NAMALWA (cell line): ENCODE measurements at regions not wholly inside any gene's neighbourhood (a gene's known extent, or its start where the extent isn't known, plus 50 kb on each side); places are given as distances from the start of the nearest gene placed in this dataset.
A peak's percentile ranks its signal among the peaks of the same experiment; 100 is the strongest.

ENCODE experiments used
- DNase-seq: peaks from one replicate; pipeline ENCODE4 v3.0.0-alpha.2; 2015; ENCODE audit warnings: low spot score

- DNase-seq: no peak
Measured at GRCh38 chr17:34141590-34141989, 113.5 kb upstream of the CCL2 start.

DNA sequence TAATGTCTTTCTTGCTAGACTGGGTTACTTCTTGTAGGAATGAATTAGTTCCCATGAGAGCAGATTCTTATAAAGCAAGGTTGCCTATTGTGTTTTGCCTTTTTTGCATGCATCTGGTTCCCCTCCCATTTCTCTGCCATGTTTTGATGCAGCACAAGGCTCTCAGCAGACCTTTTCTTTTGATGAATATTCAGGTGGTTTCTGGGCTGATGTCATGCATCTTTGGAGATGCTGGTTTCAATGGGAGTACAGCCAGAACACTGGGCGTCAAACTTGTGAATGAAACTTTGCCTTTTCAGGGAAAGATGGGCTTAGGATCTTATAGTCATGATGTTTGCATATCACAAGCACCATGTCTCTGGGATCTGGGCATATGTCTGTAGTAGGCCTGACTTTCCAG lies 111.7 kb upstream of the CCL2 start:
- DNase-seq: no peak

DNA sequence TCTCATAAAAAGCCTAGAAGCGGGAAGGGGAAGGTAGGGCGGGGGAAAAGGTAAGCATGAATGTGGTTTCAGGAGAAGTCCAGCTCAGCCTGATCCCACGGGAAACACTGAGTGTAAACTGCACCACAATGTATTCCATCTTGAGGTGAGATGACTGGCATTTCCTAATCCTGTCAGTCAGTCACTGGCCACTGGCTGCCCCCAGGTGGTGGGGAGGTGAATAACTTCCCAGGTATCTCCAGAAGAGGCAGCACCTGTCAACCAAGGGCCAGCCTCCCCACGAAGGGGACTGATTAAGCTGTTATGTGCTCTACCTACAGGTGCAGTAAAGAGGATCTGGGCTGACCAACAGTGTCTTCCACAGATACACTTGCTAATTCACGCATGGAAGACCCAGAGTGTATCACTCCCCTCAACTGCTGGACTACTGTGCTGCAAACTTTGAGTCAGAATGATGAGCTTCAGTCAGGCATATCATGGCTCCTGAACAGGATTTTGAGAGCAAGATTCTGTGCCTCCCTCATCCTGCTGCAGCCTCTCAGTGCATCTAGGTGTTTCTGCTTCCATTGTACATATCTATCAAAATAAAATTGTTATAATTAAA lies 108.5 kb upstream of the CCL2 start:
- DNase-seq: peak; percentile 55

- no peak for DNase-seq
Measured at GRCh38 chr17:34151102-34151501, 104.0 kb upstream of the CCL2 start.

GRCh38 chr17:34153991-34154390 lies 101.1 kb upstream of the CCL2 start:
- no peak for DNase-seq

DNA sequence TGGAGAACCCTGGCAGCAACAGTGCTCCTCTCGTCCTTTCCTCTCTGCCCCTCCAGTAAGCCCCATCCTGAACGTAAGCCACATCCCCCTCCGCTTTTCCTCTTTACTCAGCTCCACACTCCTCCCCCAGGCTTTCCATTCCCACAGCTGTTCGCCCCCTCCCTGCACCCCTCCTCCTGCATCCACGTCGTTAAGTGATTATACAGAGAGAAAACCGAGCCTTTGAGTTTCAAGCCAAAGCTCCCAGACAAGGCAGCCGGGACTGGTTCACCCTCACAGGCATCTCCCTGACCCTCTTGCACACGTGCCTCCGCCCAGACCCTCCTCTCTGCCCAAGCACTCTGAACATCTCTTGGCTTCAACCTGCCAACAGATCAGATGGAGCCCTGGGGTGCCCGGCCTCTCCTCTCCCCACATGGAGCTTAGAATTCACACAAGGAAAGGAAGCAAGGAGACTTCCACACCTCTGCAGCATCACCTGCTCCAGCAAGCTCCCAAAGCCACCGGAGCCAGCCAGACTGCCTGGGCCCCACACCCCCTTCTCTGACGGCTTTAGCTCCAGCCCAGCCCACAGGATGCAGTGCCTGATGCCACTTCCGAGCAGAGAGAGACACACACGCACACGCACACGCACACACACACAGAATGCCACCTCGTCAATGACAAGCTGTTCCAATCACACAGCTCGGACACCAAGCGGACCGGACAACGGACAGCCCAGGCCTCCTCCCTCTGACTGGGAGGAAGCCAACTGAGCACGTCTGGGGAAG lies 99.9 kb upstream of the CCL2 start:
- DNase-seq: no peak

DNA sequence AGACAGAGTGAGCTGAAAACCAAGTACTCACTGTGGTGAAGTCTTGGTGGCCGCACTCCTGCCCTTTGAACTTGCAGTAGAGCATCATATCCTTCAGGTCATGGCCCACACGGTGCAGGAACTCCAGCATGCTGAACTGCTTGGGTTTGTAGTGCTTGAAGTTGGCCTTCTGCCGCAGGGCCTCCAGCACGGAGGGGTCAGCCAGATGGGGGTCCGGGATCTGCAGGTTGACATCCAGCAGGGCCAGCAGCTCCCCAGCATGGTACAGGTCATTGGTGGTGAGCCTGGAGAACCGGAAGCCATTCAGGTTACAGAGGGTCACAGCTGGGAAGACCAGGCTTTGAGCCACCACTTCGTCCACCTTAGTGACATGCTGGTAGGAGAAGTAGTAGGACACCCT lies 99.1 kb upstream of the CCL2 start:
- no peak for DNase-seq

DNA sequence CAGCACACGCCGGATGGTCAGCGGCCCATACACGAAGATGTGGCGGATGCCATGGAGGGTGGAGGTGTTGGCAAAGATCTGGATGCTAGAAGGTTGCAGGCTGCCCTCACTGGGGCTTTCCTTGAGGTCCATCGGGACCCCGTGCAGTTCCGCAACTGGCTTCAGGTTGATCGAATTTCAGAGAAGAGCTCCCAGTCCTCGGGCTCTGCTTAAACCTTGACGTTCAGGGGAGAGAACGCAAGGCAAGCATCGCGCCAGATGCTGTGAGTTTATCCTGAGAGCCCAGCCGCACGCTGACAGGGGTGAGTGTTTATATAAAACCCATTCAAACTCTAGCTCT lies 98.7 kb upstream of the CCL2 start:
- no peak for DNase-seq

GRCh38 chr17:34156741-34157589 lies 98.1 kb upstream of the CCL2 start:
- no peak for DNase-seq

GRCh38 chr17:34161690-34162089 lies 93.4 kb upstream of the CCL2 start:
- DNase-seq: no peak

- DNase-seq: no peak
Measured at GRCh38 chr17:34163123-34163522, 92.0 kb upstream of the CCL2 start.

DNA sequence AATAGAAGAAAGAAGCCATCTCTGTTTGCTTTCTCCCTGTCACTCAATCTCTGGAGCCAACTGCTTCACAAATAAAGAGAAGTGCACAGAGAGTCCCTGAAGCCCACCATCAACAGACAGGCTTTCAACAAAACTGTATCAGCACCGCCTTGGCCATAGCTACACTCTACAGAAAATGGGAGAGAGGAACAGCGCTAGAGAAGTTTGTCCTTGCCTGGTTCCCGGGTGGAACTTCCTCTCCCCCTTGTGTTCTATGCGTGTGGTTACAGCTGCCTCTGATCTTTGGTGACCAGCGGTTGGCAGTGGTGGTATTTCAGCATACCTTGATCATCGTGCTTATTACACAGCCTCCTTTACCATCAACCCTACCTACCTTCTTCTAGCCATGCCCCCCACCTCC lies 91.4 kb upstream of the CCL2 start:
- peak; percentile 7 for DNase-seq

DNA sequence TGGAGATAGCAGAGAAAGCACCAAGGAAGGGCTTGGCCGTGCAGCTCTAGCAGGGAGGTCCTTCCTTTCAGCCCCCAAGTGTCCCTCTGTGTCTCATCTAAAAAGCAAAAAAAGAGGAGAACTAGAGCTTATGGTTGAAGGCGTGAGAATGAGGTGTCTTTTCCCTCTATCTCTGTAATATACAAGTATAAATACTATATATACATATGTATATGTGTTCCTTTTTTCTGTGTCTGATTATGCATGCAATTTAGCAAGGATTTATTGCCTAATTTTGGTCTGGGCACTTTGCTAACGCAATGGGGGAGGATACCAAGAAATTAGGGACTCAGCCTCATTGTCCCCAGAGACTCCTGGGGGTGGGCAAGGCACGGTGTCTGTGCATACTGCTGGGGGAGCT lies 90.2 kb upstream of the CCL2 start:
- no peak for DNase-seq

DNA sequence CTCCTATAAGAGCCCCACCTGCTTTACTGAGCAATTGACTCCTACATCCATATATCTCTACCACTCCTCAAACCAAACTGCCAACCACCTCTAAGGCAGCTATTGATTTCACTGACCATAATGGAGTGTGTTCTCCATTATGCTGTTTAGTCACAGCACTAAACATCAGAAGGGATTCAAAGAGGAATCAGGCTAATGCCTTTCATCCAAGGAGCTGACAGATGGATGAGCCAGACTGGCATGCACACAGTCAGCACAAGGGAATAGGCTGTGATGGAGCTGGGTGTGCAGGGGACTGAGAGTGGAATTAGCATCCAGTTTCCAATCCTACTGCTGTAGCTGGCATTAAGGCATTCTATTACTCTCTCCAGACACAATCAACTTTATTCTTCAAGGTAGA lies 88.7 kb upstream of the CCL2 start:
- DNase-seq: no peak

DNA sequence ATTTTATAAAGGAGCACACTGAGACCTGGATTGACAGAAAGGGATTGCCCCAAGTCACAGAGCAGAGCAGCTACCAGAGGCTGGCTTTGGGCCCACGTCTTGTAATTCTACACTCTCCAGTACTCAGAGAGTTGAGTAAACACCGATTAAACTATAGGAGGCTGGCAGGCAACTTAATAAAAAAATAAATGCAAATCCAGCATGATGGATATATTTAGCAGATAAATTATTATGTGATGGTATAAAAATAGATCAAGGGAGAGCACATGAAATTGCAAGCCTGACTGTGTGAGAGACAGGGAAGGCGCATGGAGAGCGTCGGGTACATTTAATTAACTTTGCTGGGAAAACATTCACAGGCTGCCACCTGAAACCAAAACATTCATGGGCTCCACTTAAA lies 87.7 kb upstream of the CCL2 start:
- DNase-seq: no peak

- DNase-seq: no peak
Measured at GRCh38 chr17:34168989-34169388, 86.1 kb upstream of the CCL2 start.

DNA sequence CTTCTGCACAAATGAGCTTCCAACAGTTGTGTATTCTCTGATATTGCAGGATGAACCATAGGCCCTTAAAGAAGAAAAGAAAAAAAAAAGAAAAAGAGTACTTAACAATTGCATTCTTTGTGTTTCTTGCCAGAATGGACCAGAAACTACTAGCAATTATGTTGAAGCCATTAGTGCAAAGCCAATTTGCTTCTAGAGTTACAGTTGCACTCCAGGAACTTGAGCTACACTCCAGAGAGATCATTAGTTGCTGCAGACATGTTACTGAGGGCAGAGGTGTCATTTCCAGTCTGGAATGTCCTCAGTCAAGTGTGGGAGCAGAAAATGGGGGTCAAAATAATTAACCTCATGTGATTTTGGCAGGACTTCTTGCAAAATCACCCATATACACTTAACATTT lies 85.6 kb upstream of the CCL2 start:
- no peak for DNase-seq

DNA sequence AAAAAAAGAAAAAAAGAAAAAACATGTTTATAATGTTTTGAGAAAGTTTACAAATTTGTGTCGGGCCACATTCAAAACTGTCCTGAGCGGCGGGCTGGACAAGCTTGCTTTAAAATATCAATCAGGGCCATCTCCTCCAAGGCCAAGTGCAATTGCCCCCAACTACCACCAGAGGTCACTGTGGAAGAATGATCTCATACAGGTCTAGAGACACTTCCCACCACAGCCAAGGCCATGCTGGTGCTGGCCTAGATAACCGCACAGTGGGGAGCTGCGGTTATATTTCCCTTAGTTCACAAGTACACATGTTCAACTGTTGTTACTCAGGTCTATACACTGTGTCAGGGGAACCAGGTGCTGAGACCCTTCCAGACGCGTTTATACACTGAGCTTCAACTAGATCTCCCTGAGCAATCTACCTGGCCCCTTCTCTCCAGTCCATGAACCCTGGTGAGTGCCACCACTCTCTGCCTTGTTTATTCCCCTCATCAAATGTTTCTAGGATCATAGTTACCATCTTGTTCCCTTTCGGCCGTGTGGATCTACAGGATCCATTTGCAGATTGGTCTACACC lies 83.8 kb upstream of the CCL2 start:
- DNase-seq: peak; percentile 70

DNA sequence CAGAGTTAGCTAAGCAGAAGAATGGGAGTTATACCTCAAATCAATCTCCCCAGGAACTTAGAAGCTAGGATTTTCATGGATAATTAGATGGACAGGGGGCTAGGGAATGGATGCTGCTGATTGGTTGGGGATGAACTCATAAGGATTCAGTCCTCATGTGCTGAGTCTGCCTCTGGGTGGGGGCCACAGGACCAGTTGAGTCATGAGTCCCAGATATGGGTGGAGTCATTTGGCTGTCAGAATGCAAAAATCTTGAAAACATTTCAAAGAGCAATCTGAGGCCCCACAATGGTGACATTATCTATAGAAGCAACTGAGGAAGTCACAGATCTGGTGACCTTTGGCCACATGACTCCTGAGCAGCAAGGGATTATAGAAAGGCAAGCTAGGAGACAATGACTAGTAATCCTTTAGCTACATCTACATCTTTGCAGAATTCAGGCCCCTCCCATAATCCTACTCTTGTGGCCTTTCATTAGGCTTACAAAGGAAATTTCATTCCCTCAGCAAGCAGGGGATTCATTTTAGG lies 82.6 kb upstream of the CCL2 start:
- no peak for DNase-seq

GRCh38 chr17:34173241-34173640 lies 81.8 kb upstream of the CCL2 start:
- no peak for DNase-seq

GRCh38 chr17:34174496-34174895 lies 80.6 kb upstream of the CCL2 start:
- no peak for DNase-seq

DNA sequence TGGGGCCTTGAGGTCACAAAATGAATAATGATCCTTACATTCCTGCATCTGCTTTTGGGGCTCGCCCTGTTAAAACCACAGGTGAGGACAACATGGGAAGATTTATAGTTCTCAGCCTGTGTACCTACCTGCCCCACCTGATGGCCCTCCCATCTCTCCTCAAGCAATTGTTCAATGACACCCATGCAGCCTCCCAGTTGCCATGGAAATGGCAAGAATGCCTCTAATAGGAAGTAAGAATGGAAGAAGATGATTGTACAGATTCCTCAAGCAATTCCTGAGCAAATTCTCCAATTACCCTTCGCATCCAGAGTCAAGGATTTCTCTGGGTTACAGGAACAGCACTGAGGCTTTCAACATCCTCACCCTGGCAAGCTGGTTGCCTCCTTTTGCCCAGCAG lies 78.6 kb upstream of the CCL2 start:
- DNase-seq: no peak

DNA sequence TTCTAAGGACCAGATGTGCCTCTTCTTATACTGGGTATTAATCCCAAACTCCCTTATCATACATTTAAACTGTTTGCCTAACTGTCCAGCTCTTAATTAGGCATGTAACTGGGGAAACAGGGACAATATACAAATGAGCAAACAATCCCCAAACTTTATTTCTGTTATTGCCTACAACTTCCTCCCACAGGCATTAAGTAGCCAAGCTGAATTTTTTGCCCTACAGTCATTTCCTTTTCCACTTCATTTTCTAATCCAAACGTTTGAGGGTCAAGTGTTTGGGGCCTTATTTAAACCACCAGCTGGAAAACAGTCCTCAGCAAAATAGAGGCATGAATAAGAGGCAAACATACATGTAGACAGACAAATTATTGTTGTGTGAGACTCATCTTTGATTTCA lies 77.4 kb upstream of the CCL2 start:
- no peak for DNase-seq
